ENCODE measurements at regions not wholly inside any gene's neighbourhood (a gene's known extent, or its start where the extent isn't known, plus 50 kb on each side); places are given as distances from the start of the nearest gene placed in this dataset.

GRCh38 chr5:51104556-51104955 lies 278.7 kb upstream of the ISL1 start:
- no peak overlapping the region for H3K4me3 ChIP-seq
- DNase-seq (ENCODE audit: low spot score) = no peak
- TF ChIP-seq CTCF (IDR thresholded peaks at IDR 0.05) = no peak
- H3K27ac ChIP-seq = no peak overlapping the region

GRCh38 chr5:51109786-51110410 lies 273.4 kb upstream of the ISL1 start:
- H3K4me3 ChIP-seq = no peak overlapping the region
- no peak overlapping the region for H3K27ac ChIP-seq
- DNase-seq (ENCODE audit: low spot score) = no peak
- no peak for TF ChIP-seq CTCF (IDR thresholded peaks at IDR 0.05)

GRCh38 chr5:51131266-51131665 lies 252.0 kb upstream of the ISL1 start:
- Histone ChIP-seq H3K27ac (no peak overlapping the region), H3K4me3 (no peak overlapping the region)
- no peak for TF ChIP-seq CTCF (IDR thresholded peaks at IDR 0.05)
- no peak for DNase-seq (ENCODE audit: low spot score)

GRCh38 chr5:51138164-51138563 lies 245.1 kb upstream of the ISL1 start:
- TF ChIP-seq CTCF (IDR thresholded peaks at IDR 0.05) = no peak
- Histone ChIP-seq H3K4me3 (no peak overlapping the region), H3K27ac (no peak overlapping the region)
- no peak for DNase-seq (ENCODE audit: low spot score)

- H3K4me3 ChIP-seq = no peak overlapping the region
- no peak overlapping the region for H3K27ac ChIP-seq
- DNase-seq (ENCODE audit: low spot score) = no peak
- TF ChIP-seq CTCF (IDR thresholded peaks at IDR 0.05) = no peak
Observed at GRCh38 chr5:51148437-51148836, 234.8 kb upstream of the ISL1 start.

GRCh38 chr5:51156222-51156621 lies 227.0 kb upstream of the ISL1 start:
- TF ChIP-seq CTCF (IDR thresholded peaks at IDR 0.05) = no peak
- H3K4me3 ChIP-seq = no peak overlapping the region
- DNase-seq (ENCODE audit: low spot score) = no peak
- H3K27ac ChIP-seq = no peak overlapping the region

GRCh38 chr5:51156838-51157237 lies 226.4 kb upstream of the ISL1 start:
- no peak overlapping the region for H3K27ac ChIP-seq
- no peak overlapping the region for H3K4me3 ChIP-seq
- TF ChIP-seq CTCF (IDR thresholded peaks at IDR 0.05) = no peak
- DNase-seq (ENCODE audit: low spot score) = no peak
